Fibroblast of lung (primary cell): ENCODE measurements at regions not wholly inside any gene's neighbourhood (a gene's known extent, or its start where the extent isn't known, plus 50 kb on each side); places are given as distances from the start of the nearest gene placed in this dataset.

Source experiments
- DNase-seq, 2 donors: peaks; one replicate each; pipeline versions ENCODE4 v3.0.0 to v3.0.0-alpha.2; 2010; ENCODE audit warnings: low read depth in 2 of 2
- H2AFZ ChIP-seq: 2 replicates; pipeline ENCODE4 v1.5.1; 2012; ENCODE audit warnings: low read length, control low read depth, inconsistent platforms
- H3K27ac ChIP-seq: 2 replicates; pipeline ENCODE4 v1.5.1; 2011; ENCODE audit warnings: low read length, control low read depth; ENCODE audit not compliant: insufficient read depth
- H3K27me3 ChIP-seq: 2 replicates; pipeline ENCODE4 v1.5.1; 2011; ENCODE audit warnings: mild to moderate bottlenecking, low read length; ENCODE audit not compliant: control insufficient read depth, insufficient read depth
- H3K36me3 ChIP-seq: 2 replicates; pipeline ENCODE4 v1.5.1; 2011; ENCODE audit warnings: low read length; ENCODE audit not compliant: control insufficient read depth, insufficient read depth
- H3K4me1 ChIP-seq: 2 replicates; pipeline ENCODE4 v1.5.1; 2011; ENCODE audit warnings: low read length; ENCODE audit not compliant: control insufficient read depth, insufficient read depth; ENCODE audit errors: extremely low read depth
- H3K4me2 ChIP-seq: 2 replicates; pipeline ENCODE4 v1.5.1; 2011; ENCODE audit warnings: low read length, control low read depth; ENCODE audit not compliant: insufficient read depth; ENCODE audit errors: extremely low read depth
- H3K4me3 ChIP-seq, 4 experiments: fragments of 200-600 bp in 1 of 4; sonication (generic) in 1 of 4; replicated peaks in 1 of 4; 2 replicates each; pipeline ENCODE4 v1.5.1; 2011 to 2016; ENCODE audit warnings: low read length in 4 of 4, low read depth in 3 of 4, mild to moderate bottlenecking in 3 of 4, control low read depth in 2 of 4, inconsistent platforms in 1 of 4, mixed read lengths in 1 of 4; ENCODE audit not compliant: insufficient read depth in 1 of 4; ENCODE audit errors: control extremely low read depth in 1 of 4
- H3K79me2 ChIP-seq: 2 replicates; pipeline ENCODE4 v1.5.1; 2012; ENCODE audit warnings: mild to moderate bottlenecking, low read length, inconsistent platforms; ENCODE audit not compliant: control insufficient read depth, insufficient read depth
- H3K9ac ChIP-seq: 2 replicates; pipeline ENCODE4 v1.5.1; 2011; ENCODE audit warnings: mild to moderate bottlenecking, low read length, control low read depth; ENCODE audit not compliant: insufficient read depth
- H3K9me3 ChIP-seq: 2 replicates; pipeline ENCODE4 v1.5.1; 2012; ENCODE audit warnings: low read depth, low read length; ENCODE audit not compliant: control insufficient read depth, insufficient read depth
- H4K20me1 ChIP-seq: 2 replicates; pipeline ENCODE4 v1.5.1; 2011; ENCODE audit warnings: low read length; ENCODE audit not compliant: control insufficient read depth, insufficient read depth; ENCODE audit errors: extremely low read depth
- EZH2 ChIP-seq: IDR thresholded peaks from 2 replicates; pipeline ENCODE4 v1.5.1; 2012; ENCODE audit warnings: low read length, control low read depth, mild to moderate bottlenecking; ENCODE audit errors: missing control alignments
- TF ChIP-seq, protein P1 (sequence below), 2 donors: IDR thresholded peaks in 1 of 2; conservative IDR thresholded peaks in 1 of 2; 1 replicate in 1 of 2; 2 replicates in 1 of 2; pipeline ENCODE4 v1.5.1; 2011 to 2012; ENCODE audit warnings: low read length in 2 of 2, control low read depth in 1 of 2, inconsistent platforms in 1 of 2, low read depth in 1 of 2, mild to moderate bottlenecking in 1 of 2

DNA sequence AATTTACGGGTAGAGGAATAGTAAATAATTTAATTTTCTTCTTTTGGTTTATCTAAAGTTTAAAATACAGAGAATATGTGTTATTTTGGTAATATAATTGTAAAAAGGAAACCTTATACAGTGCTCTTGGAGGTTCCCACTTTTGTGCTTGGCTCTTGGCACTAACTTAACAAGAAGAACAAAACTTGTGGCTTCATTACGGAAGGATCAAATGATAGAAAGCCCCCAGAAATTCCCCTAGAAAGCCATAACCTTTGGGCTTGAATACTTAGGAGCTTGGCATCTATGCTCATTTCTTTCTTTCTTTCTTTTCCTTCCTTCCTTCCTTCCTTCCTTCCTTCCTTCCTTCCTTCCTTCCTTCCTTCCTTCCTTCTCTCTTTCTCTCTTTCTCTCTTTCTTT, 197.5 kb downstream of the SOX2 start:
- Histone ChIP-seq H3K9me3 (no peaks in the 10 kb centered on the region), H3K79me2 (no peaks in the 10 kb centered on the region), H2AFZ (no peak overlapping the region), H3K4me3 (no peak overlapping the region), H3K36me3 (no peaks in the 10 kb centered on the region), H3K27me3 (no peaks in the 10 kb centered on the region), H3K4me1 (no peaks in the 10 kb centered on the region), H3K9ac (no peak overlapping the region), H3K4me2 (no peak overlapping the region), H4K20me1 (no peaks in the 10 kb centered on the region), H3K27ac (no peak overlapping the region)
- TF ChIP-seq, protein P1, sequence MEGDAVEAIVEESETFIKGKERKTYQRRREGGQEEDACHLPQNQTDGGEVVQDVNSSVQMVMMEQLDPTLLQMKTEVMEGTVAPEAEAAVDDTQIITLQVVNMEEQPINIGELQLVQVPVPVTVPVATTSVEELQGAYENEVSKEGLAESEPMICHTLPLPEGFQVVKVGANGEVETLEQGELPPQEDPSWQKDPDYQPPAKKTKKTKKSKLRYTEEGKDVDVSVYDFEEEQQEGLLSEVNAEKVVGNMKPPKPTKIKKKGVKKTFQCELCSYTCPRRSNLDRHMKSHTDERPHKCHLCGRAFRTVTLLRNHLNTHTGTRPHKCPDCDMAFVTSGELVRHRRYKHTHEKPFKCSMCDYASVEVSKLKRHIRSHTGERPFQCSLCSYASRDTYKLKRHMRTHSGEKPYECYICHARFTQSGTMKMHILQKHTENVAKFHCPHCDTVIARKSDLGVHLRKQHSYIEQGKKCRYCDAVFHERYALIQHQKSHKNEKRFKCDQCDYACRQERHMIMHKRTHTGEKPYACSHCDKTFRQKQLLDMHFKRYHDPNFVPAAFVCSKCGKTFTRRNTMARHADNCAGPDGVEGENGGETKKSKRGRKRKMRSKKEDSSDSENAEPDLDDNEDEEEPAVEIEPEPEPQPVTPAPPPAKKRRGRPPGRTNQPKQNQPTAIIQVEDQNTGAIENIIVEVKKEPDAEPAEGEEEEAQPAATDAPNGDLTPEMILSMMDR (conservative IDR thresholded peaks at IDR 0.05 in 1 of 2, IDR thresholded peaks at IDR 0.05 in 1 of 2; ENCODE audit: low read depth in 1 of 2, low read length in 2 of 2), result no peak
- TF ChIP-seq EZH2, result no peak
- DNase-seq, result no peak

DNA sequence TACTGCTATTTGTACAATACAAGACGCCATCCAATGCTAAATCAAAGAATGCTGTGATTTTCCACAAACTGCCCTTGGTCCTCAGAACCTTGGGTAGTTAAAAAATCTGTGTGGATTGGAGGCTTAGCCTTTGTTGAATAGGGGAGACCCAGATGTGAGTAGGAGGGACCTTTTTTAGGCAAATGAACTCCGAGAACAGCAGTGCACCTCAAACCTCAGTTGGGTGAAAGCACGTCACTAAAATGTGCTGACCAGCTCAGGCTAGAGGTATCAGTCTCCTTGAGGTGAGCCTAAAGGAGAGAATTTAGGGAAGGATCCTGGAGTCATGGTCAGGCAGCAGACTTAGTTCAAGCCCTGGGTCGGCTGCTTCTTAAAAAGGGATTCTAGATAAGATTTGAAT, 200.7 kb downstream of the SOX2 start:
- no peaks in the 10 kb centered on the region for H3K4me1 ChIP-seq
- no peak overlapping the region for H2AFZ ChIP-seq

DNA sequence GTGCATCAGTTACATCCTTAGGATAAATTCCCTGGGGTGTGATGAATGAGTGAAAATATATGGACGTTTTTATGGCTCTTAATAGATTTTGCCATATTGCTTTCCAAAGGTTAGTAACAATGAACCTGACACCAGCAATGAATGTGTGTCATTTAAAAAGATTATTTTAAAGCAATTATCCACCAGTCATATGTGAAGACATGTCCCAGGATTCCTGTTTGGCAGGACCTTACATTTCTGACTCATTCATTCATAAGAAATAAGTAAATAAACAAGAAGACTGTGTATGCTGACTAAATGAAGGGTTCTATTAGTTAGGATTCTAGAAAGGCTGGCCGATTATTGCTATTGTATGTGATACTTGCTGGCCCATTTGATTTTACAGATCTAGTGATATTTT, 201.5 kb downstream of the SOX2 start:
- H3K4me1 ChIP-seq, result no peaks in the 10 kb centered on the region
- no peaks in the 10 kb centered on the region for H3K36me3 ChIP-seq
- no peak for TF ChIP-seq EZH2
- TF ChIP-seq, protein P1 (conservative IDR thresholded peaks at IDR 0.05 in 1 of 2, IDR thresholded peaks at IDR 0.05 in 1 of 2; ENCODE audit: low read depth in 1 of 2, low read length in 2 of 2), result no peak
- no peak overlapping the region for H3K4me3 ChIP-seq
- H3K27me3 ChIP-seq, result no peaks in the 10 kb centered on the region
- no peak overlapping the region for H3K9ac ChIP-seq
- no peak overlapping the region for H3K27ac ChIP-seq
- no peaks in the 10 kb centered on the region for H4K20me1 ChIP-seq
- no peaks in the 10 kb centered on the region for H3K79me2 ChIP-seq
- H3K4me2 ChIP-seq, result no peak overlapping the region
- DNase-seq, result peak in 1 of 2 donors; percentile 52
- H2AFZ ChIP-seq, result no peak overlapping the region
- H3K9me3 ChIP-seq, result no peaks in the 10 kb centered on the region

More for the DNA sequence above, 200.7 kb downstream of the SOX2 start:
- Histone ChIP-seq H3K27me3 (no peaks in the 10 kb centered on the region), H3K36me3 (no peaks in the 10 kb centered on the region), H3K79me2 (no peaks in the 10 kb centered on the region), H3K4me2 (no peak overlapping the region), H3K4me3 (no peak overlapping the region), H3K9me3 (no peaks in the 10 kb centered on the region), H3K27ac (no peak overlapping the region), H4K20me1 (no peaks in the 10 kb centered on the region), H3K9ac (no peak overlapping the region)
- DNase-seq, result no peak
- no peak for TF ChIP-seq EZH2
- TF ChIP-seq, protein P1 (conservative IDR thresholded peaks at IDR 0.05 in 1 of 2, IDR thresholded peaks at IDR 0.05 in 1 of 2; ENCODE audit: low read depth in 1 of 2, low read length in 2 of 2), result no peak
